Panc1 (cell line): ENCODE measurements at regions not wholly inside any gene's neighbourhood (a gene's known extent, or its start where the extent isn't known, plus 50 kb on each side); places are given as distances from the start of the nearest gene placed in this dataset.

ENCODE experiments used
- POLR2AphosphoS5 ChIP-seq: IDR thresholded peaks from 2 replicates; pipeline ENCODE4 v1.6.1; 2012; ENCODE audit warnings: mild to moderate bottlenecking, low read depth, low read length, moderate library complexity
- TF ChIP-seq, protein P1 (sequence below): fragments of 450-650 bp; IDR thresholded peaks from 2 replicates; pipeline ENCODE4 v1.5.1; 2017; ENCODE audit warnings: mild to moderate bottlenecking
- TF ChIP-seq, protein P2 (sequence below), 2 experiments: IDR thresholded peaks; 2 replicates each; pipeline ENCODE4 v1.6.1; 2011 to 2012; ENCODE audit warnings: low read depth in 2 of 2, control low read depth in 1 of 2, low read length in 1 of 2, mild to moderate bottlenecking in 1 of 2, moderate library complexity in 1 of 2; ENCODE audit not compliant: insufficient read depth in 1 of 2

DNA sequence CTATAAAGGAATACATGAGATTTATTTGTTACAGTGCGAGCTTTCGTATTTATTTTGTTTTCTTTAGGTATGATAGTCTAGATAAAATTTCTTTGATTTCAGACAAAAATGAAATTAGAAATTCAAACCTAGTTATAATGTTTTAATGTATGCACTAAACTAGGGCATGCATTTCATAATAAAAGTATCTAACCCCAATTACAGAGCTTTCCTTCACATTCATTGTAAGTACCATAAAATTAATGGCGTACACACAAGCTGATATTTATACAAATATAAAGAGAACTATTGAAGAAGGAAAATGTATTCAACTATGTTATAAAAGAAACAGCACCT is 120.2 kb downstream of the GXYLT1 start:
- TF ChIP-seq, protein P1, sequence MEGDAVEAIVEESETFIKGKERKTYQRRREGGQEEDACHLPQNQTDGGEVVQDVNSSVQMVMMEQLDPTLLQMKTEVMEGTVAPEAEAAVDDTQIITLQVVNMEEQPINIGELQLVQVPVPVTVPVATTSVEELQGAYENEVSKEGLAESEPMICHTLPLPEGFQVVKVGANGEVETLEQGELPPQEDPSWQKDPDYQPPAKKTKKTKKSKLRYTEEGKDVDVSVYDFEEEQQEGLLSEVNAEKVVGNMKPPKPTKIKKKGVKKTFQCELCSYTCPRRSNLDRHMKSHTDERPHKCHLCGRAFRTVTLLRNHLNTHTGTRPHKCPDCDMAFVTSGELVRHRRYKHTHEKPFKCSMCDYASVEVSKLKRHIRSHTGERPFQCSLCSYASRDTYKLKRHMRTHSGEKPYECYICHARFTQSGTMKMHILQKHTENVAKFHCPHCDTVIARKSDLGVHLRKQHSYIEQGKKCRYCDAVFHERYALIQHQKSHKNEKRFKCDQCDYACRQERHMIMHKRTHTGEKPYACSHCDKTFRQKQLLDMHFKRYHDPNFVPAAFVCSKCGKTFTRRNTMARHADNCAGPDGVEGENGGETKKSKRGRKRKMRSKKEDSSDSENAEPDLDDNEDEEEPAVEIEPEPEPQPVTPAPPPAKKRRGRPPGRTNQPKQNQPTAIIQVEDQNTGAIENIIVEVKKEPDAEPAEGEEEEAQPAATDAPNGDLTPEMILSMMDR: no peak; the same call in 1 of the 2 replicates
- TF ChIP-seq, protein P2, sequence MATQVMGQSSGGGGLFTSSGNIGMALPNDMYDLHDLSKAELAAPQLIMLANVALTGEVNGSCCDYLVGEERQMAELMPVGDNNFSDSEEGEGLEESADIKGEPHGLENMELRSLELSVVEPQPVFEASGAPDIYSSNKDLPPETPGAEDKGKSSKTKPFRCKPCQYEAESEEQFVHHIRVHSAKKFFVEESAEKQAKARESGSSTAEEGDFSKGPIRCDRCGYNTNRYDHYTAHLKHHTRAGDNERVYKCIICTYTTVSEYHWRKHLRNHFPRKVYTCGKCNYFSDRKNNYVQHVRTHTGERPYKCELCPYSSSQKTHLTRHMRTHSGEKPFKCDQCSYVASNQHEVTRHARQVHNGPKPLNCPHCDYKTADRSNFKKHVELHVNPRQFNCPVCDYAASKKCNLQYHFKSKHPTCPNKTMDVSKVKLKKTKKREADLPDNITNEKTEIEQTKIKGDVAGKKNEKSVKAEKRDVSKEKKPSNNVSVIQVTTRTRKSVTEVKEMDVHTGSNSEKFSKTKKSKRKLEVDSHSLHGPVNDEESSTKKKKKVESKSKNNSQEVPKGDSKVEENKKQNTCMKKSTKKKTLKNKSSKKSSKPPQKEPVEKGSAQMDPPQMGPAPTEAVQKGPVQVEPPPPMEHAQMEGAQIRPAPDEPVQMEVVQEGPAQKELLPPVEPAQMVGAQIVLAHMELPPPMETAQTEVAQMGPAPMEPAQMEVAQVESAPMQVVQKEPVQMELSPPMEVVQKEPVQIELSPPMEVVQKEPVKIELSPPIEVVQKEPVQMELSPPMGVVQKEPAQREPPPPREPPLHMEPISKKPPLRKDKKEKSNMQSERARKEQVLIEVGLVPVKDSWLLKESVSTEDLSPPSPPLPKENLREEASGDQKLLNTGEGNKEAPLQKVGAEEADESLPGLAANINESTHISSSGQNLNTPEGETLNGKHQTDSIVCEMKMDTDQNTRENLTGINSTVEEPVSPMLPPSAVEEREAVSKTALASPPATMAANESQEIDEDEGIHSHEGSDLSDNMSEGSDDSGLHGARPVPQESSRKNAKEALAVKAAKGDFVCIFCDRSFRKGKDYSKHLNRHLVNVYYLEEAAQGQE (IDR thresholded peaks at IDR 0.05; ENCODE audit: insufficient read depth in 1 of 2, low read depth in 2 of 2, low read length in 1 of 2): no peak
- TF ChIP-seq POLR2AphosphoS5: no peak
